ENCODE measurements at regions not wholly inside any gene's neighbourhood (a gene's known extent, or its start where the extent isn't known, plus 50 kb on each side); places are given as distances from the start of the nearest gene placed in this dataset.

GRCh38 chr21:24424776-24425175 is 1182.5 kb downstream of the MRPL39 start:
- no peak for TF ChIP-seq POLR2A (IDR thresholded peaks at IDR 0.05)
- no peak for TF ChIP-seq CTCF (IDR thresholded peaks at IDR 0.05)

Measured in vagina (tissue), 2 donors.